Mucosa of rectum (tissue), 2 donors: ENCODE measurements at regions not wholly inside any gene's neighbourhood (a gene's known extent, or its start where the extent isn't known, plus 50 kb on each side); places are given as distances from the start of the nearest gene placed in this dataset.
"Not testable (repeated sequence)": the region's sequence is repeated elsewhere in the genome, so short reads cannot be mapped to it uniquely, and the experiment has no call there.

Source experiments
- H3K27ac ChIP-seq, 2 donors: one replicate each; pipeline ENCODE4 v1.7.0; 2013; ENCODE audit warnings: inconsistent platforms in 2 of 2, low read depth in 2 of 2, low read length in 2 of 2
- H3K27me3 ChIP-seq, 2 donors: one replicate each; pipeline ENCODE4 v1.7.0; 2013; ENCODE audit warnings: low read length in 2 of 2; ENCODE audit not compliant: control insufficient read depth in 2 of 2, insufficient read depth in 2 of 2
- H3K36me3 ChIP-seq, 2 donors: one replicate each; pipeline ENCODE4 v1.7.0; 2013; ENCODE audit warnings: low read length in 2 of 2; ENCODE audit not compliant: control insufficient read depth in 2 of 2, insufficient read depth in 2 of 2
- H3K4me1 ChIP-seq, 2 donors: one replicate each; pipeline ENCODE4 v1.7.0; 2013; ENCODE audit warnings: low read length in 2 of 2, mild to moderate bottlenecking in 1 of 2; ENCODE audit not compliant: control insufficient read depth in 2 of 2, insufficient read depth in 2 of 2
- H3K4me3 ChIP-seq, 2 donors: one replicate each; pipeline ENCODE4 v1.7.0; 2013; ENCODE audit warnings: low read length in 2 of 2
- H3K9ac ChIP-seq, 2 donors: one replicate each; pipeline ENCODE4 v1.7.0; 2013; ENCODE audit warnings: low read length in 2 of 2, low read depth in 1 of 2, mild to moderate bottlenecking in 1 of 2
- H3K9me3 ChIP-seq, 2 donors: one replicate each; pipeline ENCODE4 v1.7.0; 2013; ENCODE audit warnings: low read length in 2 of 2; ENCODE audit not compliant: control insufficient read depth in 2 of 2
- donor health status: healthy.
- donor health status: Normal muscosa, but diverticular disease.

DNA sequence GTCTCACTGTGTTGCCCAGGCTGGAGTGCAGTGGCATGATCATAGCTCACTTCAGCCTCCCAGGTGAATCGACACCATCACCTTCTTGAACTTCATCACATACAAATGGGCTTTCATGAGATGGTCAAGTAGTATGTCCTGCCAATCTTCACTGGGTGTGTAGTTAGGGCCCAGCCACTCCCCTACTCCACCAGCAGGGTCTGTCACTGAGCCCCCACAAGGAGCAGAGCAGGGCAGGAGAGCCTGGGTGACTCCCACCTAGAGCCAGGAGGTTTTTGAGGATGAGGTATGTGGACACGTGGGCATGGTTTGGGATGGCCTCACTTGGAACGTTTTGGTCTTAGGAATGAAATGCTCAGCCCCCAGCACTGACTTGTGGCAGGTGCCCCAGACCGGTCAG, 4037.7 kb upstream of the TPTE start:
- not testable (repeated sequence) for H3K9ac ChIP-seq, H3K4me3 ChIP-seq, H3K36me3 ChIP-seq, H3K4me1 ChIP-seq, H3K9me3 ChIP-seq, H3K27ac ChIP-seq, H3K27me3 ChIP-seq

DNA sequence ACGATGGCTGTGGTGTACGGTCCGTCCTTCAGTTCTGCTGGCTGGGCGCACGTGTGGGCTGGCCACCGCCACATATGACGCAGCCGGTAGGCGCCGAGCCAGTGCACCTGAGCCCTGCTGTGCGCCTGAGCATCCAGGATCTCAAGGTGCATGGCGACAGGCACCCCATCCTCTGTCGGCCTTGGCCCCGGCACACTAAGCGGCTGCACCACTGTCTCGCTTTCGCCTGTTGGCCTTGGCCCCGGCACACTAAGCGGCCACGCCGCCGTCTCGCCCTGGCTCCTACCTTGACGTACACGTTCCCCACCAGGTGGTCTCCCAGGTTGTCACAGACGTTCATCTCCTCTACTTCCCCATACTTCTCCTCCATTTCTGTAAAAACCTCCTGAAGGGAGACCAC, 4034.6 kb upstream of the TPTE start:
- not testable (repeated sequence) for H3K9me3 ChIP-seq, H3K4me3 ChIP-seq, H3K4me1 ChIP-seq, H3K27ac ChIP-seq, H3K27me3 ChIP-seq, H3K9ac ChIP-seq, H3K36me3 ChIP-seq

DNA sequence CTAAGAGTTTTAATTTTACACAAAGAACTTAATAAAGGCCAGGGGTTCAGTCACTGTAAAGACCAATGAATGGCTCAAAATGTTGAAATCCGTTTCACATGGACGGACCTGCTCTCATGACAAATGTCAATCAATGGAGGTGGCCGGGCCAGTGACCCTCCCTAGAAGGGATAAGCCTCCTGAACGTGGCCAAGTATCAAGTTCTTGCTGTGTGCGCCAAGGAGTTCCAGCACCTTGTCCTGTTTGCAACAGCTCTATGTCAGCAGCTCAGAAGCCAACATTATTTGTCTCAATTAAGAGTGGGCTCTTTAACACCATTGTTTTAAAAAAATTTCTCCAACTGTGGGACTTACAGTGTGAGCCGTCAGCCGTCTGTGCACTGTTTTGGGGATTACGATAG, 4028.7 kb upstream of the TPTE start:
- not testable (repeated sequence) for H3K36me3 ChIP-seq, H3K4me1 ChIP-seq, H3K27me3 ChIP-seq, H3K9me3 ChIP-seq, H3K27ac ChIP-seq, H3K9ac ChIP-seq, H3K4me3 ChIP-seq

DNA sequence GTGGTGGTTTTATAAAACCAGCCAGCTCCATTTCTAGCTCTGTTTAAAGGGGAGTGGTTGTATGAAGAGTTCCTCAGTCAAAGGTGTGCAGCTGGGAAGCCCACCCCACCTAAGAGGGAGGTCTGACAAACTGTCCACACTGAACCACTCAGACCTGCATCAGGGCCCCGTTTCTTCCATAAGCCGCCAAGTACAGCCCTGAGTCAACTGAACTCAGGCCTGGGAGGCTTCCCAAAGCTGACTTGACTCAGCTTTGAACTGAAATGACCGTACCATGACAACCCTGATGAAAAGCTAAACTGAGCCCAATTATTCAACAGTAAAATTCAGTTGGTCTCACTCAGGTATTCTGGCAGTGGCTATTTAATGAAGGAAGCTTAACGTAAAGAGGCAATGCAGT, 4027.4 kb upstream of the TPTE start:
- not testable (repeated sequence) for H3K9me3 ChIP-seq, H3K4me1 ChIP-seq, H3K4me3 ChIP-seq, H3K27me3 ChIP-seq, H3K27ac ChIP-seq, H3K36me3 ChIP-seq, H3K9ac ChIP-seq

DNA sequence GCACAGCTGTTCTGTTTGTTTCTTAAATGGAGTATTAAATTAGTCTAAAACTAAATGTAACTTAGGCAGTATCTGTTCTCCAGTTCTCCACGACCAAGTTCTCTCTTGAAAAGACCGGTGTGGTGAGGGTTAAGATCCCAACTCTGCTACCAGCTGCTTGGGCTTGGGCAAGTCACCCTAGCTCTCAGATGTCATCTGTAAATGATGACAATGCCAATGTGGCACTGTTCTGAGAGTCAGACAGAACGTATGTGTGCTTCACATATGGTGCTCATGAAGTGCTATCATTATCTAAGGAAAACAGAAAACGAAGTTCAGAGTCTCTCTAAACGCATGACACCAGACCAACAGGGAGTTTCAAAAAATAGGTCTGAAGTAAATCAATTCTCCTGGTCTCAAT, 4025.0 kb upstream of the TPTE start:
- H3K36me3 ChIP-seq, H3K4me1 ChIP-seq, H3K27me3 ChIP-seq, H3K9ac ChIP-seq, H3K27ac ChIP-seq, H3K9me3 ChIP-seq, H3K4me3 ChIP-seq: not testable (repeated sequence)

DNA sequence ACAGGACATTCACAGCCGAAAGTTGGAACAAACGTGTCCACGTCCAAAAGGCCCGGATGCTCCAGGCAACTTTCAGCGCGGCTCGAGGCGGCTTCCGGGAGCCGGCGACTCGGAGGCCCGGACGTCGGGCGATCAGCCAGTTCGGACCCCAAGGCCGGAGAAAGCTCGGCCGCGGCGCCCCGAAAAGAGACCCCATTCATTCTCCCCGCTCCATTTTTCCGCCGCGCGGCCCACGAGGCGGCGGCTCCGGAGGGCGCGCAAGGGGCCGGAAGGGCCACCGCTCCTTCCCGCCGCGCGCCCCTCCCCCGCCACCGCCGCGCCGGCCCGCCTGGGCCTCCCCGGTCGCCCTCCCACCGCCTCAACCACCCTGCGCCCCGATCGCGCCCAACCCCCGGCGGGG, 4022.7 kb upstream of the TPTE start:
- H3K4me3 ChIP-seq, result peak overlapping the region in 1 of 2 donors; percentile 55

DNA sequence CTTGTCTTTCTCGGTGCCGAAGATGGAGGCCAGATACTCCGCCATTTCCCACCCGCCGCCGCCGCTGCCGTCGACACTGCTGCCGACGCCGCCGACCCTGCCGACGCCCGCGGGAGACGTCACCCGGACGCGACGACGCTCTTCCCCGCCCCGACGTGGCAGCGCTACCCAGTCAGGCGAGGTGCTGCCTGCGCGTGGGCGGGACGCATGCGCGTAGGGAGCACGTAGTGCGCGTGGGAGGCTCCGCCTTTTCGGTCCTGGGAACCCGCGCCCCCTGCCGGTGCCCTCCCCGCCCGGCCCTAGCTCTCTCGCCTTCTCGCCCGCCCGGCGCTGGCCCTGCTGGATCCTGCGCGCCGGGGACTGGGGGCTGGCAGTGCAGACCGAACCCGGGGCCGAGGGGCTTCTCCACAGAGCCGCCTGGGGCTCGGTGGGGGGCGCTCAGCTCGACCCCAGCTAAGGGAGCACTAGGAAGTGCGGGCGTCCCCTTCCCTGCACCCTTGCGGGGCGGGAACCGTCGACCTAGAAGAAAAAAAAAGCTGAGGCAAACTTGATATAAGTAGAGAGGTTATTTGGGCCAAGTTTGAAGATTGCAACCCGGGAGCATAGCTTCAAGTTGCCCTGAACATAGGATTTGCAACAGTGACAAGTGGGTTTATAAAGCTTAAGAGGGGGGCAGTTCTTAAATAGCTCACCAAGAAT, 4022.1 kb upstream of the TPTE start:
- H3K27me3 ChIP-seq, H3K27ac ChIP-seq, H3K9me3 ChIP-seq, H3K4me1 ChIP-seq, H3K36me3 ChIP-seq, H3K4me3 ChIP-seq, H3K9ac ChIP-seq: not testable (repeated sequence)

More for the DNA sequence above, 4022.7 kb upstream of the TPTE start:
- not testable (repeated sequence) for H3K4me1 ChIP-seq, H3K36me3 ChIP-seq, H3K27me3 ChIP-seq, H3K9me3 ChIP-seq
- H3K9ac ChIP-seq, result peak overlapping the region in 1 of 2 donors; percentile 64
- H3K27ac ChIP-seq, result peak overlapping the region in 1 of 2 donors; percentile 58

DNA sequence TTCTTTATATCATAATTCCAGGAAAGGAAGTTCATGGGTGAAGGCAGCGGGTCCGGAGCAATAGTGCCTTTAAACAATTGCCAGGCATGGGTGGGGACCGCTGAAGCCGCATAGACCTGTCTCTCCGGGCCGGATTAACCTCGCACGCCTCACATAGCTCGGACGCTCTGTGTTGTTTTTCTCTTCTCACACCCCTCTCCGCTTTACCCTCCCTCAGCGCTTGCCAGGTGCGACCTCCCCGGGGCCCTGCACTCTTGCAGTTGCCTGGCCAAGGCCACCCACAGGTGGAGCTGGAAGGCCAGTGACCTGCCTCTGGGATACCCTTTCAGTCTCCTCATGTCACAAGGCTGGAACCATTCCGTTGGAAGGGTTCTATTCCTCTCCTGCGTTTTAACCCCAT, 4021.5 kb upstream of the TPTE start:
- H3K4me1 ChIP-seq, H3K9ac ChIP-seq, H3K27me3 ChIP-seq, H3K9me3 ChIP-seq, H3K36me3 ChIP-seq, H3K4me3 ChIP-seq, H3K27ac ChIP-seq: not testable (repeated sequence)

DNA sequence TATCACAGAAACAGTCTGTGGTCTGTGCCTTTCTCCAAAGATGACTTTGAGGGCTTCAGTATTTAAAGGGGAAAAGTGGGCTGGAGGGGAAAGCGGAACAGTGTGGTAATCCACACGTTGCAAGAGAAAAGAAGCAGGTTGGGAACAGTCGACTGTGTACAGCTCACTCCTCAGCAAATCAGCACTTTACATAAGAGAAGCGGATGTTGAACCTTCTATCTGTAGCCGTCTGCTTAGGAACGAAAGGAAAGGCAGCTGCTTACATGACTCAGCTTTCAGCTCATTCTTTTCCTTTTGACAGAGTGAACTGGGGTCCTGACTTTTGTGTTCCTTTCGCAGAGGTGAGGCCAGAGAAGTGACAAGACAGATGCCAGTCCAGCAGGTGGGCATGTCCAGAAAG, 4020.7 kb upstream of the TPTE start:
- not testable (repeated sequence) for H3K27ac ChIP-seq, H3K9ac ChIP-seq, H3K36me3 ChIP-seq, H3K4me1 ChIP-seq, H3K9me3 ChIP-seq, H3K27me3 ChIP-seq, H3K4me3 ChIP-seq

DNA sequence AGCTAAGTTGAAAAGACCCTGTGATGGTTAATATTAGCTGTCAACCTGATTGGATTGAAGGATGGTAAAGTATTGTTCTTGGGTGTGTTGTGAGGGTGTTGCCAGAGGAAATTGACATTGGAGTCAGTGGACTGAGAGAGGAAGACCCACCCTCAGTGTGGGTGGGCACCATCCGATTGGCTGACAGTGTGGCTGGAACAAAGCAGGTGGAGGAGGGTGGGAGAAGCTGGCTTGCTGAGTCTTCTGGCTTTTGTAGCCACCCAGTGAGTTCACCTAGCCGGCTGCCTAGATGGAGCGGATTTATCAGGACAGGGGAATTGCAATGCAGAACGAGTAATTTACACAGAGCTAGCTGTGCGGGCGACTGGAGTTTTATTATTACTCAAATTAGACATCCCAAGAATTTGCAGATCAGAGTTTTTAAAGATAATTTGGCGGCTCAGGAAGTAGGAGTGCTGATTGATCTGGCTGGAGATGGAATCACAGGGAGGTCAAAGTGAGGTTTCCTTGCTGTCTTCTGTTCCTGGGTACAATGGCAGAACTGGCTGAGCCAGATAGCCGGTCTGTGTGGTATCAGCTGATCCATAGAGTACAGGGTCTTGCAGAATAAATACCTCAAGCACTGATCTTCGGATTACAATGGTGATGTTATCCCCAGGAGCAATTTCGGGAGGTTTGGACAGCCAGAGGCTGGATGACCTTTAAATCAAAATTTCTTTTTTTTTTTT, 4015.1 kb upstream of the TPTE start:
- not testable (repeated sequence) for H3K27ac ChIP-seq, H3K9me3 ChIP-seq, H3K27me3 ChIP-seq, H3K36me3 ChIP-seq, H3K9ac ChIP-seq, H3K4me3 ChIP-seq, H3K4me1 ChIP-seq
